Hepatocyte (in vitro differentiated cells): ENCODE measurements at regions not wholly inside any gene's neighbourhood (a gene's known extent, or its start where the extent isn't known, plus 50 kb on each side); places are given as distances from the start of the nearest gene placed in this dataset.

Experiments
- EZH2 ChIP-seq: fragments of 200-600 bp; sonication (generic); IDR thresholded peaks from 2 replicates; pipeline ENCODE4 v1.6.1; 2016; ENCODE audit warnings: antibody characterized with exemption, mild to moderate bottlenecking, borderline replicate concordance
- EZH2phosphoT487 ChIP-seq: fragments of 200-600 bp; sonication (generic); IDR thresholded peaks from one replicate; pipeline ENCODE4 v1.6.1; 2018; ENCODE audit warnings: antibody characterized with exemption, mild to moderate bottlenecking, low read depth, moderate library complexity; ENCODE audit not compliant: unreplicated experiment, severe bottlenecking
- TF ChIP-seq, protein P1 (sequence below): fragments of 200-600 bp; sonication (generic); IDR thresholded peaks from 2 replicates; pipeline ENCODE4 v1.5.1; 2016; ENCODE audit warnings: antibody characterized with exemption, mild to moderate bottlenecking; ENCODE audit not compliant: poor library complexity

- TF ChIP-seq, protein P1, sequence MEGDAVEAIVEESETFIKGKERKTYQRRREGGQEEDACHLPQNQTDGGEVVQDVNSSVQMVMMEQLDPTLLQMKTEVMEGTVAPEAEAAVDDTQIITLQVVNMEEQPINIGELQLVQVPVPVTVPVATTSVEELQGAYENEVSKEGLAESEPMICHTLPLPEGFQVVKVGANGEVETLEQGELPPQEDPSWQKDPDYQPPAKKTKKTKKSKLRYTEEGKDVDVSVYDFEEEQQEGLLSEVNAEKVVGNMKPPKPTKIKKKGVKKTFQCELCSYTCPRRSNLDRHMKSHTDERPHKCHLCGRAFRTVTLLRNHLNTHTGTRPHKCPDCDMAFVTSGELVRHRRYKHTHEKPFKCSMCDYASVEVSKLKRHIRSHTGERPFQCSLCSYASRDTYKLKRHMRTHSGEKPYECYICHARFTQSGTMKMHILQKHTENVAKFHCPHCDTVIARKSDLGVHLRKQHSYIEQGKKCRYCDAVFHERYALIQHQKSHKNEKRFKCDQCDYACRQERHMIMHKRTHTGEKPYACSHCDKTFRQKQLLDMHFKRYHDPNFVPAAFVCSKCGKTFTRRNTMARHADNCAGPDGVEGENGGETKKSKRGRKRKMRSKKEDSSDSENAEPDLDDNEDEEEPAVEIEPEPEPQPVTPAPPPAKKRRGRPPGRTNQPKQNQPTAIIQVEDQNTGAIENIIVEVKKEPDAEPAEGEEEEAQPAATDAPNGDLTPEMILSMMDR, result no peak
- TF ChIP-seq EZH2, result no peak
- TF ChIP-seq EZH2phosphoT487, result no peak
Observed at GRCh38 chr1:30012455-30013440, 710.6 kb downstream of the MATN1 start.
